ENCODE measurements at regions not wholly inside any gene's neighbourhood (a gene's known extent, or its start where the extent isn't known, plus 50 kb on each side); places are given as distances from the start of the nearest gene placed in this dataset.

GRCh38 chr4:130545171-130545570, 1449.2 kb downstream of the C4orf33 start:
- Histone ChIP-seq H3K4me1 (no peaks in the 10 kb centered on the region), H3K4me3 (no peak overlapping the region), H3K9me3 (replicated peaks) (peaks cover 9% of the 10 kb centered on the region), H3K27ac (replicated peaks) (no peak overlapping the region), H3K36me3 (no peaks in the 10 kb centered on the region), H3K27me3 (ENCODE audit: low read depth) (no peaks in the 10 kb centered on the region)
- intact Hi-C loops (cut with micrococcal nuclease) = no loop called here
- no peak for DNase-seq
- no peak for TF ChIP-seq CTCF (IDR thresholded peaks at IDR 0.05; ENCODE audit: borderline replicate concordance)

- Histone ChIP-seq H3K27ac (replicated peaks) (no peak overlapping the region), H3K4me1 (no peaks in the 10 kb centered on the region), H3K27me3 (ENCODE audit: low read depth) (no peaks in the 10 kb centered on the region), H3K9me3 (replicated peaks) (peaks cover 9% of the 10 kb centered on the region), H3K36me3 (no peaks in the 10 kb centered on the region), H3K4me3 (no peak overlapping the region)
- TF ChIP-seq CTCF (IDR thresholded peaks at IDR 0.05; ENCODE audit: borderline replicate concordance) = no peak
- no peak for DNase-seq
- intact Hi-C loops (cut with micrococcal nuclease) = no loop called here
Measured at GRCh38 chr4:130545596-130545995, 1449.6 kb downstream of the C4orf33 start.

- no peaks in the 10 kb centered on the region for H3K36me3 ChIP-seq
- H3K27ac ChIP-seq (replicated peaks) = no peak overlapping the region
- peaks cover 20% of the 10 kb centered on the region for H3K9me3 ChIP-seq (replicated peaks)
- intact Hi-C loops (cut with micrococcal nuclease) = no loop called here
- no peak for DNase-seq
- H3K4me1 ChIP-seq = no peaks in the 10 kb centered on the region
- H3K4me3 ChIP-seq = no peak overlapping the region
- H3K27me3 ChIP-seq (ENCODE audit: low read depth) = no peaks in the 10 kb centered on the region
- TF ChIP-seq CTCF (IDR thresholded peaks at IDR 0.05; ENCODE audit: borderline replicate concordance) = no peak
Measured at GRCh38 chr4:130559268-130559667, 1463.3 kb downstream of the C4orf33 start.

- H3K9me3 ChIP-seq (replicated peaks) = peaks cover 10% of the 10 kb centered on the region
- DNase-seq = peak; percentile 20
- H3K4me1 ChIP-seq = no peaks in the 10 kb centered on the region
- peak overlapping the region; percentile 39 for H3K4me3 ChIP-seq
- no peaks in the 10 kb centered on the region for H3K27me3 ChIP-seq (ENCODE audit: low read depth)
- H3K36me3 ChIP-seq = no peaks in the 10 kb centered on the region
- no peak overlapping the region for H3K27ac ChIP-seq (replicated peaks)
- peak; percentile 34 for TF ChIP-seq CTCF (IDR thresholded peaks at IDR 0.05; ENCODE audit: borderline replicate concordance)
- intact Hi-C loops (cut with micrococcal nuclease) = no loop called here
Measured at GRCh38 chr4:130563185-130563888, 1467.4 kb downstream of the C4orf33 start.

GRCh38 chr4:130563889-130564418, 1468.0 kb downstream of the C4orf33 start:
- intact Hi-C loops (cut with micrococcal nuclease) = no loop called here
- peak overlapping the region; percentile 39 for H3K4me3 ChIP-seq
- H3K4me1 ChIP-seq = no peaks in the 10 kb centered on the region
- H3K9me3 ChIP-seq (replicated peaks) = peaks cover 13% of the 10 kb centered on the region
- no peaks in the 10 kb centered on the region for H3K27me3 ChIP-seq (ENCODE audit: low read depth)
- no peak for TF ChIP-seq CTCF (IDR thresholded peaks at IDR 0.05; ENCODE audit: borderline replicate concordance)
- no peaks in the 10 kb centered on the region for H3K36me3 ChIP-seq
- DNase-seq = no peak
- H3K27ac ChIP-seq (replicated peaks) = no peak overlapping the region

Data from left ventricle myocardium inferior (tissue), 1 donor.